Lower lobe of right lung (tissue), 2 donors: ENCODE measurements at regions not wholly inside any gene's neighbourhood (a gene's known extent, or its start where the extent isn't known, plus 50 kb on each side); places are given as distances from the start of the nearest gene placed in this dataset.

Experiments
- ATAC-seq, 2 donors: fragments of 200-7000 bp; cut with Tn5 transposase; one replicate each; pipeline ENCODE4 v1.9.1; 2020 to 2022; ENCODE audit warnings: mild to moderate bottlenecking in 2 of 2, moderate library complexity in 2 of 2
- DNase-seq: peaks from one replicate; pipeline ENCODE4 v3.0.0-alpha.2; 2020
- H3K27ac ChIP-seq: fragments of 200-600 bp; one replicate; pipeline ENCODE4 v1.8.0; 2022
- H3K27me3 ChIP-seq: fragments of 200-600 bp; one replicate; pipeline ENCODE4 v1.8.0; 2022; ENCODE audit warnings: low read depth
- H3K36me3 ChIP-seq: fragments of 200-600 bp; one replicate; pipeline ENCODE4 v1.8.0; 2022; ENCODE audit warnings: mild to moderate bottlenecking
- H3K4me1 ChIP-seq: fragments of 200-600 bp; one replicate; pipeline ENCODE4 v1.8.0; 2022
- H3K4me3 ChIP-seq: fragments of 200-600 bp; one replicate; pipeline ENCODE4 v1.8.0; 2022; ENCODE audit warnings: mild to moderate bottlenecking
- H3K9me3 ChIP-seq: fragments of 200-600 bp; one replicate; pipeline ENCODE4 v1.8.0; 2022
- intact Hi-C: fragments of 100-400 bp; cut with DNase I; formaldehyde crosslinking; loops from one replicate; pipeline ENCODE4 v1.11.0; 2022
- TF ChIP-seq, protein P1 (sequence below): fragments of 200-600 bp; IDR thresholded peaks from one replicate; pipeline ENCODE4 v1.8.0; 2022; ENCODE audit warnings: antibody characterized with exemption, mild to moderate bottlenecking
- donor health status: DM: no; HTN: yes; CAD: no; lungs with severe emphysema.

DNA sequence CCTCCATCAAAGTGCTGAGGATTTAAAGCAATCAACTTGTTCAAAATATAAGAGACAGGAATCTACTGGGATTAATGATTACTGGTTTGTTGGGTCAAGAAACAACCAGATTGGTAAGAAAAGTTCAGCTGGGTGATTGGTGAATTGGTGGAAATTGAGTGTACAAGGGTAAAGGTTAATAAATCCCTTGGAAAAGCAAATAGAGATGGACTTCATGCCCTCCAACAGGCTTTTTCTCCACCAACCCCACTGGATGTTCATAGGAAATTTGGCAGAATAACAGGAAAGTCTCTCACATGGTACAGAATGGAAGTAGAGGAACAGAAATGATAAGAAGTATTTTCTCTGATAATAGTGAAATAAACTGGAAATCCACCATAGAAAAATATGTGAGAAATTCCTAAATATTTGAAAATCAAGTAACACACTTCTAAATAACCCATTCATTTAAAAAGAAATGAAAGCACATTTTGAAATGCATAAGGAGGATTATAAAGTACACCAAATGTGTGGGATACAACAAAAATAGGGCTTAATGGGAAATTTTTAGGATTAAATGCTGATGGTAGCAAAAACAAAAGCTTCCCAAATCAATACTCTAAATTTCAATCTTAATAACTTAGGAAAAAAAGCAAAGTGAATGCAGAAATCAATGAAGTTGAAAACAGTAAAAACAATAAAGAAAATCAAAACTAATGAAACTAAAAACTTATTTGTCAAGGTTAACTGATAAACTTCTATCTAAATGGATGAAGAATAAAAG is 426.2 kb downstream of the HTR1A start:
- TF ChIP-seq, protein P1, sequence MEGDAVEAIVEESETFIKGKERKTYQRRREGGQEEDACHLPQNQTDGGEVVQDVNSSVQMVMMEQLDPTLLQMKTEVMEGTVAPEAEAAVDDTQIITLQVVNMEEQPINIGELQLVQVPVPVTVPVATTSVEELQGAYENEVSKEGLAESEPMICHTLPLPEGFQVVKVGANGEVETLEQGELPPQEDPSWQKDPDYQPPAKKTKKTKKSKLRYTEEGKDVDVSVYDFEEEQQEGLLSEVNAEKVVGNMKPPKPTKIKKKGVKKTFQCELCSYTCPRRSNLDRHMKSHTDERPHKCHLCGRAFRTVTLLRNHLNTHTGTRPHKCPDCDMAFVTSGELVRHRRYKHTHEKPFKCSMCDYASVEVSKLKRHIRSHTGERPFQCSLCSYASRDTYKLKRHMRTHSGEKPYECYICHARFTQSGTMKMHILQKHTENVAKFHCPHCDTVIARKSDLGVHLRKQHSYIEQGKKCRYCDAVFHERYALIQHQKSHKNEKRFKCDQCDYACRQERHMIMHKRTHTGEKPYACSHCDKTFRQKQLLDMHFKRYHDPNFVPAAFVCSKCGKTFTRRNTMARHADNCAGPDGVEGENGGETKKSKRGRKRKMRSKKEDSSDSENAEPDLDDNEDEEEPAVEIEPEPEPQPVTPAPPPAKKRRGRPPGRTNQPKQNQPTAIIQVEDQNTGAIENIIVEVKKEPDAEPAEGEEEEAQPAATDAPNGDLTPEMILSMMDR, result no peak
- Histone ChIP-seq H3K4me3 (no peak overlapping the region), H3K36me3 (no peaks in the 10 kb centered on the region), H3K9me3 (no peaks in the 10 kb centered on the region), H3K27me3 (no peaks in the 10 kb centered on the region), H3K4me1 (no peaks in the 10 kb centered on the region), H3K27ac (no peak overlapping the region)
- intact Hi-C loops, result no loop called here
- ATAC-seq (no peak), DNase-seq (no peak)

DNA sequence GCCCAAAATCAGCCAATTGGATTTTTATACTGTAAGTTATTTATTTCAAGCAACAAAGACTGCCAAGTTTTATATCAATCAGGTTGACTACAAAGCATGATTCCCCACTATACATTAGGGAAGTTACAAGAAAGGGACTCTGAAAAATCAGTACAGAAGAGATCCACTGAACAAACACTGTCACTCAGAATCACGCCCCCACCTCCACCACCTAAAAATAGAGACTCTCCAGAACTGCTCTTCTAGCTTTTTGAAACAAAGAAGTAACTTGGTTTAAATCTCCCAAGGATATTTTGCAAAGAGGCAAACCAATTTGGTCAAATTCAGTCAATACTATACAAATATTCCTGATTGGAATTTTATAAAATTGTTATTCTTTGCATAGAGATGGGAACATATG is 438.0 kb downstream of the HTR1A start:
- no peak overlapping the region for H3K4me3 ChIP-seq
- intact Hi-C loops, result no loop called here
- TF ChIP-seq, protein P1, result no peak
- no peak overlapping the region for H3K27ac ChIP-seq
- H3K4me1 ChIP-seq, result no peaks in the 10 kb centered on the region
- H3K9me3 ChIP-seq, result peaks cover 3% of the 10 kb centered on the region
- no peak for ATAC-seq
- H3K36me3 ChIP-seq, result no peaks in the 10 kb centered on the region
- no peak for DNase-seq
- H3K27me3 ChIP-seq, result no peaks in the 10 kb centered on the region

DNA sequence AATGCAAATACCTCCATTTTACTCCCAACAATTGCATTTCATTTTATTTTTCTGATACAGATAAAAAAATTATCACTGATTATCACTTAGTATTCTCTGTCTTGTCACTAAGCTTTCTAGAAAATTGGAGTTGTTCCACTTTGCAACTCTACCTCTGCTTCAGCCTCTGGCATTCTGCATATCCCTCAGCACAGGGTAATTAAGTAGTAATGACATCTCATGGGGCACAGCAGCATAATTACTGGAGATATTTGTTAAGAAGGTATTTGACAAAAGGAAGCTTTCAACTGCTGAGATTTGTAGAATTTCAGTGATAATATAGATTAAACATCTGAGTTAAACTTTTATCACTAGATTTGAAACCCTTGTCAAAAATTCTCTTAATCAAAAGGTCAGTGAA is 446.2 kb downstream of the HTR1A start:
- no peaks in the 10 kb centered on the region for H3K36me3 ChIP-seq
- intact Hi-C loops, result no loop called here

DNA sequence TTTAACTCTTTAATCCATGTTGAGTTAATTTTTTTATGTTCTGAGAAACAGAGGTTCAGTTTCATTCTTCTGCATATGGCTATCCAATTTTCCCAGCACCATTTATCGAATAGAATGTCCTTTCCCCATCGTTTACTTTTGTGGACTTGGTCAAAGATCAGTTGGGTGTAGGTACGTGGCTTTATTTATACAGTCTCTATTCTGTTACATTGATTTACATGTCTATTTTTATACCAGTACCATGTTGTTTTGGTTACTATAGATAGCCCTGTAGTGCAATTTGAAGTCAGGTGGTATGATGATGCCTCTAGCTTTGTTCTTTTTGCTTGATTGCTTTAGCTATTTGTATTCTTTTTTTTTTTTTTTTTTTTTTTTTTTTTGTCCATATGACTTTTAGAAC is 462.0 kb downstream of the HTR1A start:
- Histone ChIP-seq H3K36me3 (no peaks in the 10 kb centered on the region), H3K4me3 (no peak overlapping the region), H3K4me1 (no peaks in the 10 kb centered on the region), H3K27ac (no peak overlapping the region), H3K9me3 (no peaks in the 10 kb centered on the region), H3K27me3 (no peaks in the 10 kb centered on the region)
- DNase-seq (no peak), ATAC-seq (no peak)
- intact Hi-C loops, result no loop called here
- TF ChIP-seq, protein P1, result no peak

More for the DNA sequence above, 446.2 kb downstream of the HTR1A start:
- ATAC-seq (no peak), DNase-seq (no peak)
- Histone ChIP-seq H3K4me3 (no peak overlapping the region), H3K27ac (no peak overlapping the region), H3K27me3 (no peaks in the 10 kb centered on the region), H3K4me1 (no peaks in the 10 kb centered on the region), H3K9me3 (peaks cover 3% of the 10 kb centered on the region)
- TF ChIP-seq, protein P1, result no peak

DNA sequence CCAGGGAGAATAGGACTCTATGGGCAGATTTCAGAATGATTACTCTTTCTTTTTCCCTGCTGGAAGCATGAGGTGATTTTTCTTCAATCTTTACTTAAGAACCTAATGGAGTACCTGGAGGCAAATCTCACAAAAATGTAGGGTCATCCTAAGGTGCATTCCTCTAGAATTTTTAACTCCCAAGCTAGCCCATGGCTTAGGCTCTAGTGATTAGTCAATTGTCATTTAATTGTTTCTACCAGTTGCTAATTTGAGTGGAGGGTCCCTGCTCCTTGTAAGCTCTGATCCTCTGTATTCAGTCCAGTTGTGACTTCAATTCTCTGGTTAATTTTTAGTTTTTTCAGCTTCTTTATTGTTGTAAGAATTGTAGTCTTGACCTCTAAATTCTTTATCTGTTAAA is 467.0 kb downstream of the HTR1A start:
- ATAC-seq, result no peak
- intact Hi-C loops, result no loop called here

More for the DNA sequence above, 467.0 kb downstream of the HTR1A start:
- Histone ChIP-seq H3K27me3 (no peaks in the 10 kb centered on the region), H3K4me3 (no peak overlapping the region), H3K36me3 (no peaks in the 10 kb centered on the region), H3K4me1 (no peaks in the 10 kb centered on the region), H3K9me3 (no peaks in the 10 kb centered on the region), H3K27ac (no peak overlapping the region)
- no peak for DNase-seq
- TF ChIP-seq, protein P1, result no peak
